OCI-LY3 (cell line): ENCODE measurements at regions not wholly inside any gene's neighbourhood (a gene's known extent, or its start where the extent isn't known, plus 50 kb on each side); places are given as distances from the start of the nearest gene placed in this dataset.

Source experiments
- H2AFZ ChIP-seq: fragments of 200-600, 300-600 bp; shearing (Covaris generic); 2 replicates; pipeline ENCODE4 v1.6.0; 2014; ENCODE audit warnings: antibody characterized with exemption, low read depth, low read length
- H3K27ac ChIP-seq: fragments of 200-600, 300-600 bp; sonication (generic); 2 replicates; pipeline ENCODE4 v1.5.1; 2014; ENCODE audit warnings: mild to moderate bottlenecking, low read length, moderate library complexity, mixed read lengths
- H3K27me3 ChIP-seq: fragments of 200-600, 300-600 bp; sonication (generic); 2 replicates; pipeline ENCODE4 v1.6.1; 2014; ENCODE audit warnings: low read depth, low read length, mixed read lengths
- H3K36me3 ChIP-seq: fragments of 200-600, 300-600 bp; sonication (generic); replicated peaks from 2 replicates; pipeline ENCODE3; 2014; ENCODE audit warnings: low read depth, low read length, mixed read lengths
- H3K4me1 ChIP-seq: fragments of 300-600, 200-600 bp; sonication (generic); 2 replicates; pipeline ENCODE4 v1.6.1; 2014; ENCODE audit warnings: low read length, mixed read lengths
- H3K4me2 ChIP-seq: fragments of 200-600, 300-600 bp; sonication (generic); 2 replicates; pipeline ENCODE4 v1.6.1; 2014; ENCODE audit warnings: low read length, mixed read lengths
- H3K4me3 ChIP-seq: fragments of 300-600, 200-600 bp; sonication (generic); 2 replicates; pipeline ENCODE4 v1.5.1; 2014; ENCODE audit warnings: antibody characterized with exemption, mild to moderate bottlenecking, low read length, moderate library complexity
- H3K79me2 ChIP-seq: fragments of 300-600, 200-600 bp; shearing (Covaris generic); 2 replicates; pipeline ENCODE4 v1.6.1; 2014; ENCODE audit warnings: mild to moderate bottlenecking, low read length, mixed read lengths
- H3K9ac ChIP-seq: fragments of 300-600, 200-600 bp; shearing (Covaris generic); 2 replicates; pipeline ENCODE4 v1.6.0; 2014; ENCODE audit warnings: mild to moderate bottlenecking, low read length, moderate library complexity
- H3K9me3 ChIP-seq: fragments of 200-600, 300-600 bp; shearing (Covaris generic); 2 replicates; pipeline ENCODE4 v1.6.1; 2014; ENCODE audit warnings: low read length, mixed read lengths; ENCODE audit not compliant: insufficient read depth
- H4K20me1 ChIP-seq: fragments of 200-600, 300-600 bp; sonication (generic); 2 replicates; pipeline ENCODE4 v1.6.1; 2016; ENCODE audit warnings: low read length, mixed read lengths; ENCODE audit not compliant: insufficient read depth
- CTCF ChIP-seq: fragments of 200-600, 300-600 bp; sonication (generic); IDR thresholded peaks from 2 replicates; pipeline ENCODE4 v1.5.1; 2014; ENCODE audit warnings: antibody characterized with exemption, low read length, low read depth
- EZH2phosphoT487 ChIP-seq: fragments of 200-600 bp; shearing (Covaris generic); IDR thresholded peaks from 2 replicates; pipeline ENCODE4 v1.6.1; 2018; ENCODE audit warnings: antibody characterized with exemption, mixed run types, low read depth

GRCh38 chr7:11895337-11895736 lies 63.3 kb upstream of the THSD7A start:
- Histone ChIP-seq H3K36me3 (no peaks in the 10 kb centered on the region), H3K27me3 (no peaks in the 10 kb centered on the region), H3K4me2 (no peak overlapping the region), H3K79me2 (no peaks in the 10 kb centered on the region), H3K27ac (no peak overlapping the region), H3K9me3 (no peaks in the 10 kb centered on the region), H2AFZ (no peak overlapping the region), H3K4me1 (peaks cover 10% of the 10 kb centered on the region; the same call in 1 of the 2 replicates), H3K4me3 (no peak overlapping the region), H3K9ac (no peak overlapping the region), H4K20me1 (no peaks in the 10 kb centered on the region)
- TF ChIP-seq CTCF, result no peak
- TF ChIP-seq EZH2phosphoT487, result no peak

- H4K20me1 ChIP-seq, result no peaks in the 10 kb centered on the region
- no peak overlapping the region for H3K27ac ChIP-seq
- no peak overlapping the region for H3K4me3 ChIP-seq
- H3K9ac ChIP-seq, result no peak overlapping the region
- no peaks in the 10 kb centered on the region for H3K27me3 ChIP-seq
- H3K79me2 ChIP-seq, result no peaks in the 10 kb centered on the region
- H3K4me1 ChIP-seq, result peaks cover 9% of the 10 kb centered on the region; the same call in 1 of the 2 replicates
- no peak overlapping the region for H3K4me2 ChIP-seq
- H2AFZ ChIP-seq, result no peak overlapping the region
- H3K36me3 ChIP-seq, result no peaks in the 10 kb centered on the region
- no peaks in the 10 kb centered on the region for H3K9me3 ChIP-seq
- TF ChIP-seq EZH2phosphoT487 (no peak), CTCF (no peak)
These were observed 64.7 kb upstream of the THSD7A start for GRCh38 chr7:11896663-11897062.

GRCh38 chr7:11899247-11899646 lies 67.2 kb upstream of the THSD7A start:
- no peaks in the 10 kb centered on the region for H3K36me3 ChIP-seq
- no peaks in the 10 kb centered on the region for H3K27me3 ChIP-seq
- TF ChIP-seq CTCF, result no peak
- TF ChIP-seq EZH2phosphoT487, result no peak
- no peaks in the 10 kb centered on the region for H3K79me2 ChIP-seq
- no peak overlapping the region for H2AFZ ChIP-seq
- no peak overlapping the region for H3K27ac ChIP-seq
- H3K4me1 ChIP-seq, result peaks cover 6% of the 10 kb centered on the region; the same call in 1 of the 2 replicates
- H3K4me2 ChIP-seq, result no peak overlapping the region
- no peaks in the 10 kb centered on the region for H3K9me3 ChIP-seq
- H3K9ac ChIP-seq, result no peak overlapping the region
- no peak overlapping the region for H3K4me3 ChIP-seq
- H4K20me1 ChIP-seq, result no peaks in the 10 kb centered on the region

- TF ChIP-seq EZH2phosphoT487, result no peak
- TF ChIP-seq CTCF, result no peak
- no peaks in the 10 kb centered on the region for H3K27me3 ChIP-seq
- H4K20me1 ChIP-seq, result no peaks in the 10 kb centered on the region
- no peak overlapping the region for H3K4me3 ChIP-seq
- H3K79me2 ChIP-seq, result no peaks in the 10 kb centered on the region
- no peaks in the 10 kb centered on the region for H3K4me1 ChIP-seq
- H3K9ac ChIP-seq, result no peak overlapping the region
- H3K36me3 ChIP-seq, result no peaks in the 10 kb centered on the region
- H3K9me3 ChIP-seq, result no peaks in the 10 kb centered on the region
- no peak overlapping the region for H2AFZ ChIP-seq
- H3K4me2 ChIP-seq, result no peak overlapping the region
- H3K27ac ChIP-seq, result no peak overlapping the region
These were observed 78.3 kb upstream of the THSD7A start for GRCh38 chr7:11910253-11910652.
